HEK293 (cell line): ENCODE measurements at regions not wholly inside any gene's neighbourhood (a gene's known extent, or its start where the extent isn't known, plus 50 kb on each side); places are given as distances from the start of the nearest gene placed in this dataset.

ENCODE experiments used
- EGR2 ChIP-seq: fragments of 450-650 bp; formaldehyde crosslinking; IDR thresholded peaks from 2 replicates; pipeline ENCODE4 v1.5.1; 2016; ENCODE audit warnings: low read depth, missing biosample characterization, missing genetic modification characterization
- HOXA7 ChIP-seq: sonication (generic); formaldehyde crosslinking; IDR thresholded peaks from 2 replicates; pipeline ENCODE4 v1.8.1; 2022; ENCODE audit warnings: missing genetic modification reagents, borderline replicate concordance
- KLF16 ChIP-seq: fragments of 450-650 bp; formaldehyde crosslinking; IDR thresholded peaks from 2 replicates; pipeline ENCODE4 v1.5.1; 2017; ENCODE audit warnings: missing biosample characterization, missing genetic modification characterization
- TCF7L2 ChIP-seq: IDR thresholded peaks from 2 replicates; pipeline ENCODE4 v1.6.1; 2011; ENCODE audit warnings: low read depth, mild to moderate bottlenecking, inconsistent platforms, low read length, moderate library complexity, borderline replicate concordance
- YY1 ChIP-seq: fragments of 450-650 bp; formaldehyde crosslinking; IDR thresholded peaks from 2 replicates; pipeline ENCODE4 v1.5.1; 2018; ENCODE audit warnings: missing biosample characterization, missing genetic modification characterization
- ZNF132 ChIP-seq: fragments of 450-650 bp; formaldehyde crosslinking; IDR thresholded peaks from 2 replicates; pipeline ENCODE4 v1.5.1; 2017; ENCODE audit warnings: missing biosample characterization, missing genetic modification characterization, borderline replicate concordance
- ZNF292 ChIP-seq: fragments of 450-650 bp; formaldehyde crosslinking; IDR thresholded peaks from 2 replicates; pipeline ENCODE4 v1.5.1; 2016; ENCODE audit warnings: low read depth, missing biosample characterization, missing genetic modification characterization, borderline replicate concordance
- ZNF544 ChIP-seq: fragments of 450-650 bp; formaldehyde crosslinking; IDR thresholded peaks from 2 replicates; pipeline ENCODE4 v1.5.0; 2017; ENCODE audit warnings: missing biosample characterization, missing genetic modification characterization
- ZNF610 ChIP-seq: fragments of 450-650 bp; formaldehyde crosslinking; IDR thresholded peaks from 2 replicates; pipeline ENCODE4 v1.5.1; 2016; ENCODE audit warnings: missing biosample characterization, missing genetic modification characterization, borderline replicate concordance
- ZNF707 ChIP-seq: fragments of 450-650 bp; formaldehyde crosslinking; IDR thresholded peaks from 2 replicates; pipeline ENCODE4 v1.5.1; 2016; ENCODE audit warnings: missing biosample characterization, missing genetic modification characterization
- TF ChIP-seq, protein P1 (sequence below): fragments of 450-650 bp; formaldehyde crosslinking; IDR thresholded peaks from 2 replicates; pipeline ENCODE4 v1.5.1; 2016; ENCODE audit warnings: missing biosample characterization, missing genetic modification characterization

DNA sequence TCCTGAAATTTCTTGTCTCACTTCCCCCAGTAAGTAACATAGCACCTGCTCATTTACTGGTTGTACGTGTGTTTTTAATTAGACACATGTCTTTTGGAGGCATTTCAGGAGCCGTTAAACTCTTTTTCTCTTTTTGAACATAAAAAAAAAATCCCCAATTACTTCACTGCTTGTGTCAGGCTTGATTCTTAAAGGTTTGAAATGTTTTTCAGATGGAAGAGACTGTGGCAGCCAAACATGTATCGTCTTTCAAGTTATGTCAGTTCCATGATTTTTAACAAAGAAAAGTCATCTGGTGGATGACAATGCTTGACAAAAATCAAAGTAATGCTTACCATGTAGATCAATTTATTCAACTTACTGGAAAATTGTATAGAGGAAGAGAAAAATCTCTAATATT lies 585.8 kb downstream of the GATA3 start:
- TF ChIP-seq, protein P1, sequence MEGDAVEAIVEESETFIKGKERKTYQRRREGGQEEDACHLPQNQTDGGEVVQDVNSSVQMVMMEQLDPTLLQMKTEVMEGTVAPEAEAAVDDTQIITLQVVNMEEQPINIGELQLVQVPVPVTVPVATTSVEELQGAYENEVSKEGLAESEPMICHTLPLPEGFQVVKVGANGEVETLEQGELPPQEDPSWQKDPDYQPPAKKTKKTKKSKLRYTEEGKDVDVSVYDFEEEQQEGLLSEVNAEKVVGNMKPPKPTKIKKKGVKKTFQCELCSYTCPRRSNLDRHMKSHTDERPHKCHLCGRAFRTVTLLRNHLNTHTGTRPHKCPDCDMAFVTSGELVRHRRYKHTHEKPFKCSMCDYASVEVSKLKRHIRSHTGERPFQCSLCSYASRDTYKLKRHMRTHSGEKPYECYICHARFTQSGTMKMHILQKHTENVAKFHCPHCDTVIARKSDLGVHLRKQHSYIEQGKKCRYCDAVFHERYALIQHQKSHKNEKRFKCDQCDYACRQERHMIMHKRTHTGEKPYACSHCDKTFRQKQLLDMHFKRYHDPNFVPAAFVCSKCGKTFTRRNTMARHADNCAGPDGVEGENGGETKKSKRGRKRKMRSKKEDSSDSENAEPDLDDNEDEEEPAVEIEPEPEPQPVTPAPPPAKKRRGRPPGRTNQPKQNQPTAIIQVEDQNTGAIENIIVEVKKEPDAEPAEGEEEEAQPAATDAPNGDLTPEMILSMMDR (tag by site-specific recombination): no peak
- no peak for TF ChIP-seq ZNF544
- no peak for TF ChIP-seq TCF7L2
- TF ChIP-seq HOXA7: no peak
- no peak for TF ChIP-seq ZNF610 (tag by site-specific recombination)
- TF ChIP-seq ZNF132 (tag by site-specific recombination): no peak
- no peak for TF ChIP-seq ZNF292
- no peak for TF ChIP-seq ZNF707 (tag by site-specific recombination)
- TF ChIP-seq YY1 (tag by site-specific recombination): no peak
- no peak for TF ChIP-seq KLF16 (tag by site-specific recombination)
- TF ChIP-seq EGR2 (tag by site-specific recombination): no peak
